HG02798 (cell line): ENCODE measurements at regions not wholly inside any gene's neighbourhood (a gene's known extent, or its start where the extent isn't known, plus 50 kb on each side); places are given as distances from the start of the nearest gene placed in this dataset.
"Not testable (repeated sequence)": the region's sequence is repeated elsewhere in the genome, so short reads cannot be mapped to it uniquely, and the experiment has no call there.

Experiments
- ATAC-seq: cut with Tn5 transposase; IDR thresholded peaks from one replicate; pipeline ENCODE4 v1.9.1; 2021; ENCODE audit warnings: mild to moderate bottlenecking; ENCODE audit not compliant: unreplicated experiment, poor library complexity

DNA sequence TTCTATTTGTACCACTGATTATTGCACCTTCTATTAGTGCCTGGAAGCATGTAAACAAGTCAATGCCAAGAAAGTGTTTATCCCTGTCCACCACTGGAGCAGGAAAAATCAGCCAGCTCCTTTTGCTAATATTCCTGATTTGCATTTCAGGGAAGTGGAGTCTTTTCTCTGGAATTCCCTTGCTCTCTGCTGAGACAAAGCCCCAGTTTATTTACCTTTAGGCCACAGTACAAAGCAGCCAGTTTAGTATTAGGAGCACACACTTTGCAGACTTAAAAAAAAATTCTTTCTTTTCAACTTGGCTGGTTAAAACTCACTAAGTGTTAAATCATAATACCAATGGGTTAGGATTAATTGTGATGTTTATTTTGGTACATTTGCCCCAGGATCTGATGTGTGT is 631.1 kb downstream of the PKHD1 start:
- ATAC-seq, result no peak

DNA sequence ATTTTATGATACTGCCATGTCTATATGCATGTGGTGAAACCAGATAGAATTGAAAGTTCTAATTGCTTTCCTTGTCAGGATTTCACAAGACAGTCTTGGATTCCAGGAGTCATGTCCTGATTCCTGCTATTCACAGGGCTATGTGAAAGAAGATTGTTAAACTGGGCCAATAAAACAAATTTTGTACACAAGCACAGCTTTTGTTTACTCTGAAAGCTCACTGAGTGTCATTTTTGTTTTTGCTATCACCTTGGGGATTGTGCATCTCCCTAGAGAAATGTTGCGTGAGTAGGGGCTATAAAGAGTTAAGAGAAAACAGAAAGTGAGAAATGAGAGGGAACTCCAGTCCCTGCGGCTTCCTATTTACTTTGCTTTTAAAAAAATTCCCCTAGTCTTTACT is 627.5 kb downstream of the PKHD1 start:
- ATAC-seq, result peak; percentile 93

DNA sequence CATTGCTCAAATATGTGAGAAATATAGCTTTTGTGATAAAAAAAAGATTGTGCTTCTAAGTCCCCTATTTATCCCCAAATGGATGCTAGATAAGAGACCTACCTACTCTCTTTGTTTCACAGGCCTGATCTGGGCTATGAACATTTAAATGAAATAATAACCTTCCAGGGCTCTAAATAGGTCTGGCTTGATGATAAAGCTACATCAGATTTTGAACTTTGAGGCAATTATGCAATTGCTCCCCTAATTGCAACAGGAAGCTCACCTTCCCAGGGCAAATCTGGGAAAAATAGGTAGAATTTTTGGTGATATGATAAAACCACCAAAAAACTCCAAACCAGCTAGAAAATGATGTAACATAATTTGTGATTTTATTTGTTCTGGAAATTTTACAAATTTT is 624.5 kb downstream of the PKHD1 start:
- no peak for ATAC-seq

DNA sequence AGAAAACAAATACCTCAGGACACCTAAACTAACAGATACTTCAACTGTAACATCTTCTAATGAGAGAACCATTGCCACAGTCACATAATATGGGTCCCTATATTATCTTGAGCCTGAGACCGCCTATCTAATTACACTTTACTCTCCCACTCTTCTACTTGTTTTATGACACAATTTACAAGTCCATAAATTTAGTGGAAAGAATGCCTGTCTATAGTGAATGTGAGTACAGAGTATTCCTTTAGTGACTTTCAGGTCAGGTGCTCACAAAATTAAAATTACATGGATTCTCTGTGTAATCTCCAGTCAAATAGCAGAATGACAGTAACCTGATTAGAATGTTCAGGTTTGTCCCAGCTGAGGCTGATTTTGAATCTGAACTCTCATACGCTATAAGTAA is 624.1 kb downstream of the PKHD1 start:
- no peak for ATAC-seq

DNA sequence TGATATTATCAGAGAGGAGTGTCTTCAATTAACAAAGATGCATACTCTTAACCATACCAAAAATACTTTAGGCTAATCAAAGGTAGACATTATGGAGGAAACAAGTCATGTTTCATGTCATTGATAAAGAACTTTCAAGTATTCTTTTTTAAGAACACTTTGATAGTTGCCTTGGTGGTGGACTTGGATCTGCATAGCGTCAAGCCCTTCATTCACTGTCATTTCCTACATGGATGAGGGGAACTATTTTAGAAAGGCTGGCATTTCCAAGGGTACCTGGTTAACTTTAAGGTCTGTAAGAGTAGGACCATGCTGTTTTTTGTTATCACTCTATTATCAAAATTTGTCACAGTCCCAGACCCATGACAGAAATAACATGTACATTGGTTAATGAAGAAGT is 622.5 kb downstream of the PKHD1 start:
- no peak for ATAC-seq

DNA sequence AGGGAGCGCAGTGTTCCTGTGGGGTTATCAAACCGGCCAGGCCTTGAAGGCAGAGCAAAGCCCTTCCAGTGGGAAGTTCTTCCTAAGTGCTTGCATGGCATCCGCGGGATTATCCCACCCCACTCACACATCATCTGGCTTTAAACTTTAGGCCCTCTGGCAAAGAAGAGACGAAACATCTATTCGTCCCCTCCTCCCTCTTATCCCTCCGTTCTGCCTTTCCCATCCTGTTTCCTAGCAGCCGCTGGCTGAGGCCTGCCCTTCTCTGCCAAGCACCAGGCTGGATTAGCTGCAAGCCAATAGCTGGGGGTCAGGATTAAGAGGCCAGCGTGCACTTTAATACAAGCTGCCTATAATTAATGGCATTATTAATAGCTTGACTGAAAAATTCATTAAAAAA is 621.0 kb downstream of the PKHD1 start:
- ATAC-seq, result no peak

DNA sequence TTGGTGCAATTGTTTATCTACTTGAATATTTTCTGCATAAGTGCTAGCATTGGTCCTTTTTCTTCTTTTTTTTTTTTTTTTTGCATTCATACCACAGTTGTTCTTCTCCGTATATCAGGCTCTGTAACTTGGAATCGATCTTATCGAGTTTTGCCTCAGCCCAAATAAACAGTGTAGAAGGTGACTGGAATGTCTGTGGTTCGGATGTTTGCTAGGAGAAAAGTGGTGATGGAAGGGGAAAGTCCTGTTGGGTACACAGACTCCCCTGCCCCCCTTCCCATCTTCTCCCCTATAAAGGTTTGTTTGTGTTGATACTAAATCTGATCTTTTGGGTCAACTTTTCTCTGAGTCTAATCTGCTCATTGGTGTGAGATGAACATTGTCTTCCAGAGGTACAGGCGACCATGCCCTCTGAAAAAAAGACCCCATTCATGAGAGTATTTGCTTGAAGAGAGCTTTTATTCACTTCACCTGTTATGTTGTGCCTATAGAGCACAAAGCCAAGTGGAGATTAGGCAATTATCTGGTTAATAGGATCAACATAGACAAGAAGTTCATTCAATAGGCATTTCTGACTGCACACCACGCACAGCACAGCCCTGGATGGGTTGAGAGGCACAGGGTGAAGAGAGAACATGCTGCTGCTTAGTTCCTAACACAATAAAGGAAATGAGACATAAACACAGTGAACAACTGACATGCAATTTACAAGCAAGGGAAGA is 620.0 kb downstream of the PKHD1 start:
- ATAC-seq, result no peak

DNA sequence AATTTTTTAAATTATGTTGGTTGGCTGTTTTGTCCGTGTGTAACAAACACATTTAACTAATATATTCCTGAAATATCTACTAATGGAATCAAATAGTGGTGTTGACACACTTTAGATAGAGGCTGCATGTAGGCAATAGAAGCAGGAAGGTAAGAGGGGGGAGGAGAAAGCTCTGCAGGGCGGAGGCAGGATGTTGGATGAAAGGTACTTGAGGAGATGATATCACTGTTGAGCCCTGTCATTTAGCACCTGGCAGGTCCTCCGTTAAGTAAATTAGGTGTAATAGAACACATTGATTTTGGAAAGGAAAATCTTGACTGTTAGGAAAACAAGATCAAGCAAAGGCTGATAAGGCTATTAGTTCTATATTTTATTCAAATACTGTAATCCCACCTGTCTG is 618.7 kb downstream of the PKHD1 start:
- ATAC-seq, result no peak

DNA sequence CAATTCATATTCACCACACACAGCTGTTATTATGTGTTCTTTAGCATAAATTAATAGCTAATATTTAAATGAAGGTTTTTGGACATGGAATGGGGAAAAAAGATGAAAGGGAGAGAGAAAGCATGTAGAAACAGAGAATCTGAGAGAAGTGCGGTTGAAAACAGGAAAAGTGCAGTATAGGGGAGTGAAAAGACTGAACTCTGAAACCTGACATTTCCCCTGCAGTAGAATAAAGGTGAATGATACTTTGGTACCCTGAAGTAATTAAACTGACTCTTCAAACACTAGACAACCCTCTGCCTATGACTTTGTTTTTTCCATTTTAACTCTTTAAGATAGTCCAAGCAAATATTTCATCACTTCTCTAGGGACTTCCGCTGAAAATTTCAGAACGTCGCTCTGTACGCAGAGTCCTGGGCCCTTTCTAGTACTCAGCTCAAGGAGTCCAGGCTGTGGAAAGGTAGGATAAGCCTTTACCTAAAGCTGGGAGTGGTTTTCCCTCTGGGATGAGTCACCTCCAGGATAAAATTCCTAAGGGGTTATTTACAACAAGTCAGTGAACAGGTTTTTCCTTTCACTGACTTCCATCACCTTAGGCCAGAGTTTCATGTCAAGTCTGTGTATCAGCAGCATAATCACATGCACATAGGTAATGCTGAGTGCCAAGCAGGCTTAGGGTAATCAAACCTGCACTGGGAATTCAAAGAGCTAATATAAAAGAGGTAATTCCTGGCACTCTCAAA is 614.5 kb downstream of the PKHD1 start:
- no peak for ATAC-seq

DNA sequence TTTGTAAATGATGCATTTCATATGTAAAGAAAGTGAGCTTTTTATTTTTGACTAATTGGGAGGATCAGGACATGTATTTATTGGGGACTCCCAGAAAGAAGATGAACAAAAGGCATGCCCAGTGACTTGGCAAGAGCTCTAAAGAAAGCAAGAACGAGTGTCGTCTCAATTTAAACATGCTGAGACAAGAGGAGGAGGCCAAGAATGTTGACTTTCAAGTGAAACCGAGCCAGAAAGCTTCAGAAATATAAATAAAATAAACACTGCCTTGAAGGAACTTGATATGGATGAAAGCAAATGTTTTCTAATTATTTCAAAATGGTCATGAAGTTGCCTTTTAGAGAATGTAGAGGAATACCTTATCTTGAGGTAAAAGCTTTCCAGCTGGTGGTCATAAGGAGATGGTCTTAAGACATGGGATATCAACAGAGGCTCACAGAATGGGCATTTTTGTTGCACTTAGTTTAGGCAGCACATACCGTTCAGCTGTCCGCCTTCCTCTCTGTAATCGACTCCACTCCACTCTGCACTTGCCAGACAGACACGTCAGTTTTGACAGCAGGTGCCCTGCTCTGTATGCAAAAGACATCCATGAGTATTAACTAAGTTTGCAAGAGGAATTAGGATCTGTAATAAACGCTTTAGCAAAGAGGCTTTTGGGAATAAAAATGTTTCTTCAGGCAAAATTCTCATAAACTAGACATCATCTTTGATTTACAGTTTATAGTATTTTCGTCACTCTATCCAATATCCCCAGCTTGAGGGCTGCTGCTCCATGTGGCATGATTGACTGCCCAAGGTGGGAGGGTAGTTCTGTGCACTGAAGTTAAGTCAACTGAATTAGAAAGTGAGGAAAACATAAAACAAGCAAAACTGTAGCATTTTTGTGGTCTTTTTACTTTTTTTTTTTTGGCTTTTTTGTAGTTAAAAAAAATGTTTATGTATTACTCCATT is 613.1 kb downstream of the PKHD1 start:
- no peak for ATAC-seq

DNA sequence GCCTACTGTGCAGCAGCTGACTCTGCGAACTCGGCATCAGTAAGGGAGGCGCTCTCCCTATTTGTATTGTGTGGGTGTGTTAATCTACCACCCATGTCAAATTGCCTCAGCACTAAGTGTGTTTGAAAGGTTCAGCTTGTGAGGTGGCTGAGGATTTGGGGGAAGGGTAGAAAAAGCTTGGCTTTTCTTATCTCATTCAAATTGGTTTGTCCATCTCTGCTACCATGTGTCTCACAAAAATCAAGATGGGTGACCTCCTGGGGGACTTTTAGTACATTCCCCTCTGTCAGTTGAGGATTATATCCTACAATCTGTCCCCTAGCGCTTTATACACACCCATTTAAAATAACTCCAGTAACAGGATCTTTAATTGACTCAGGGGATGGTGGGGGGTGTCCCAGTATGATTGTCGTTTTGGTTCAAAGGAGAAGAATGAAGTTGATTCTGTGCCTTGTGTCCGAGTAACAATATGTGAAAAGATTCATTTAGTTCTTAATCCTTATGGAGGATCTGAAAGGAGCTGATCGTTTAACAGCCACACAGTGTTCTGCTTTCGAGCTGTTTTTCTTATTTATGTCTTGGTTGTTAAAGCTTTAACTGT is 609.6 kb downstream of the PKHD1 start:
- no peak for ATAC-seq

DNA sequence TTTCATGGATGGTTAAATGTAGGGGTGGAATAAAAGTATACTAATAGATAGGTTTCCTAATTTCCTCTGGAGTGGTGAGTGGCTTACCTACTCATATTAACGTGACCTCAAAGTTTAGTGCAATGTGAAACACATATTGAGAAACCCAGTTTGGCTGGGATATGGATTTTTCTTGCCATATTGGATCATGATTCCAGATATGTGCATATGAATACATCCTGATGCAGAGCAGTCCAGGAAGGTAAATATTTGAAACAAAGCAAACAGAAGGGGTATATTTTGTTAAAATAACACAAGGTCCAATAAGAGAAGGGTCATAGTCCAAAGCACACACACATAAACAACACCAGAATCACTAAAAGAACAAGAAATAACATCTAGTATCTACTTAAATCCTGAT is 608.1 kb downstream of the PKHD1 start:
- no peak for ATAC-seq

DNA sequence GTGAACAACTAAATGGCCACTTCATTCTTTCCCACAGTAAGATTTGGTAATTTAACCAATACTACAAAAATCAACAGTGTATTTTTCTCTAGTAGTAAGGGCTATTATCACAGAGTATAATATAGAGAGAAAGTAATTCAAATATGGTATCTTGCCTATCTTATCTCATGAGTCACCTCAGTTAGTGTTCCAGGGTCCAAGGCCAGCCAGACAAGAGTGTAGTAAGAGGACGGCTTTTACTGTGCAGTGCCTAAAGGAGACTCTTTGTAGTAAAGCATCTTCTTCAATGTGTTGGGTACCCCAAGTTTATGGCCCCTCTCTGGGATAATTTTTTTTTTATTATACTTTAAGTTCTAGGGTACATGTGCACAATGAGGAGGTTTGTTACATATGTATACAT is 607.4 kb downstream of the PKHD1 start:
- no peak for ATAC-seq

DNA sequence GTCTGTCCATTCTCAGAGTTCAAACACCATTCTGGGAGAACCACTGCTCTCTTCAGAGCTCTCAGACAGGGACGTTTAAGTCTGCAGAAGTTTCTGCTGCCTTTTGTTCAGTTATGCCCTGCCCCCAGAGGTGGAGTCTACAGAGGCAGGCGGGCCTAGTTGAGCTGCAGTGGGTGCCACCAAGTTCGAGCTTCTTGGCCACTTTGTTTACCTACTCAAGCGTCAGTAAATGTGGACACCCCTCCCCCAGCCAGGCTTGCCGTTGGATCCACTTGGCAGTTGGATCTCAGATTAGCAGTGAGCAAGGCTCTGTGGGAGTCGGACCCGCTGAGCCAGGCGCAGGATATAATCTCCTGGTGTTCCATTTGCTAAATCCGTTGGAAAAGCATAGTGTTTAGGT is 601.5 kb downstream of the PKHD1 start:
- ATAC-seq, result not testable (repeated sequence)

DNA sequence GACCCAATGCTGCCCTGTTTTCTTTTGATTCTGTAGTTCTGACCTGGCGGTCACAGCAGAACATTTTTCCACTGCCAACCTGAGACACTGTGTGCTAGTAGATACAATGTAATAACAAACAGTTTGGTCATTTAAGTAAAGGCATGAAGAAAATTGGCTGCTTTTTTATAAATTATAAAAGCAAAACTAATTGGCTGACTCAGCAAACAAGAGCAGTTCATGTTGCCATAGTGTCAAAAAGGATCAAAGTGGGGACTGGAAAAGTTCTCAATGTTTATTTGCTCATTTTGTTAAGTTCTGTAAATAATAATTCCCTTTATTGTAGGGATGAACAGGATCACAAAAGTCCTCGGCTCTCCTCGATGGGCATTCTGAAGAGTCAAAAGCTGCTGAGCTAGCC is 599.5 kb downstream of the PKHD1 start:
- ATAC-seq, result no peak

DNA sequence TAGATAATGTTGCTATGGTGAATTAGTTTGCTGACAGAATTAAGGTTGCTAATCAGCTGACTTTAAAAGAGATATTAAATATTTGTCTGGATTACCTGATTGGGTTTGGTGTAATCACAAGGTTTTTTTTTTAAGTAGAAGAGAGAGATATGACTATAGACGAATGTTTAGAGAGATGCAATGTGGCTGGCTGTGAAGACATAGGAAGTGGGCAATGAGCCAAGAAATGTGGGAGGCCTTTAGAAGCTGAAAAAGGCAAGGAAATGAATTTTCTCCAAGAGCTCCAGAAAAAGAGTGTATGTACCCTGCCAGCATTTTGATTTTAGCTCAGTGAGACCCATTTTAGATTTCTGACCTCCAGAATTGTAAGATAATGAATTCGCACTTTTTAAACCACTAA is 598.3 kb downstream of the PKHD1 start:
- ATAC-seq, result no peak

DNA sequence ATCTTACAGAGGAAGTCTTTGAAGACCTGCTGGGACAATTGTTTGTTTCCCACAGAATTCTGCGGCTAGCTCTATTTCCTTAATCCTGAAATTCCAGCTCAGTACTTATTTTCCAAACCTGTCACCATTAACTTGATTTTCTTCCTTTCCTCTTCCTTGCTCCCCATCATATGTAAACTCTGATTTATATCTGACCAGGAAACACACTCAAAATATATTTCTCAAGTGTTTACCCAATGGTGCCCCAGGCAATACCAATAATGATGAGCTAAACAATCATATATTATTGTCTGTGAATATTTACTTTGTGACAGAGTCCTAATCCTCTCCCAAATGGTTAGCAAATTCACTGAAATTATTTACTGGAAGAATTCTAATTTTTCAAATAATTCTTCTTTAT is 597.3 kb downstream of the PKHD1 start:
- ATAC-seq, result no peak

DNA sequence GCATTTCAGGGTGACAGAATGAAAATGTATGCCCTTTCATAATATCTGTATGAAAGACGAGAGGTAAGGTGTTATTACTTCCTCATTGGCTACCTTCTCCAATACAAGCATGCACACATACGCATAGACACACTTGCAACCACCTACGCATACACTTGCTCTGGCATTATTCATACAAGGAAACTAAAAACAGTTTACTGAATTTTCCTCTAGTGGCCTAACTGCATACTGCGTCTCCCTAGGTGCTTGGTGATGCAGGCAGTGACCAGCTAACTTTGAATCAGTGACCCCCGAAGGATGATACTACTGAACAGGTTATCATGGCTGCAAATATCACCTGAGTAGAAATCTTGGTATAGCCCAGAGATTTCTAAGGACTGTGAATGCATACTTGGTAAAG is 593.1 kb downstream of the PKHD1 start:
- ATAC-seq, result no peak

DNA sequence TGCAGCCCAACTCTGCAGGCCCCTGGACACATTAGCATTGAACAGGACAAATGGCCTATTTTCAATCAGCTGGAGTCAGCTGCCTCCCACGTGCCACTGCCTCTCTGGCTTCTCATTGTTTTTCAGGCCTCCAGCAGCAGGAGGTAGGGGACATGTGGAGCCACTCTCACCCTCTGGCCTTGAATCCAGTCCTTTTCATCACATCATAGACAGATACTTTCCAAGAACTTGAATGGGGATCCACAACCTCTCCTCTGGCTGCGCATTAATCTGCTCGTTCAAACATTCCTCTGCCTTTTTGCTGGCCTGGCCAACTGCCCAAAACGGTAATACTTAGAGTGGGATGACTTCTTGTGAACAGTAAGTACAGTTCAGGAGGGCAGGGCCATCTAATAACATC is 592.3 kb downstream of the PKHD1 start:
- no peak for ATAC-seq

DNA sequence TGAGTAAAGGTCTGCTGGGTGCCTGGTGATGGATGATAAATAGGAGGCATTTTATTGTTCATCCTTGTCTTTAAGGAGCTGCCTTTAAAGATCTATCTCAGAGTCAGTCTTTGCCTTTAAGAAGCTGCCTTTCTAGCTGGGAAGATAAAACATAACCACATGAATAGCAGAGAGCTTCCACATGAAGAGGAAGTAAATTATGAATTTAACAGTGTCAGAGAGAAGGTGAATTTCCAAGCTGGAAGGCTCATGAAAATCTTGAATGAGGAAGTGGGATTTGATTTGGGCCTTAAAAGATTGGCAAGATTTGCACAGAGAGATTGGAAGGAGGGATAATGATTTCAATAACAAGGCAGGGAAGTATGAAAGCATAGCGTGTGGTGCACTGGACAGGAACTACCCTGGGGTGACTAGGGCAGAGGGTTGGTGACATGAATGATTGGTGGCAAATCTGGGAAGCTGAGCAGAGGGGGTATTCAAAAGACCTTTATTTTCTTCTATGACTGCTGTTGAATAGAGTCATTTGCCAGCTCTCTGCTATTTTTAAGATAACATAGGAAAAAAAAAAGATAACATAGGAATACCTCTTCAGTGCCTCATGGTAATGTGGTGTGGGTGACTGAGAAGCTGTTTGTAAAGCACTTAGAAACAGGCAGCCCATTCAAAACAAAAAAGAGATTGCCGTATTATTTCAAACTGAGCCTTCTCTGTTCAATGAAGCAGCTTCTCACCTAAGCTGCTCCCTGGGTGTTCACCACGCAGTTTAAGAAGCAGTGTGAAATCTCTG is 591.6 kb downstream of the PKHD1 start:
- ATAC-seq, result no peak
